Right kidney (tissue), 1 donor: ENCODE measurements at regions not wholly inside any gene's neighbourhood (a gene's known extent, or its start where the extent isn't known, plus 50 kb on each side); places are given as distances from the start of the nearest gene placed in this dataset.

Source experiments
- DNase-seq: peaks from one replicate; pipeline ENCODE4 v3.0.0-alpha.2; 2016

GRCh38 chr14:101334656-101335055 lies 226.6 kb upstream of the DIO3 start:
- DNase-seq: no peak

GRCh38 chr14:101335061-101335661 lies 226.1 kb upstream of the DIO3 start:
- no peak for DNase-seq

DNA sequence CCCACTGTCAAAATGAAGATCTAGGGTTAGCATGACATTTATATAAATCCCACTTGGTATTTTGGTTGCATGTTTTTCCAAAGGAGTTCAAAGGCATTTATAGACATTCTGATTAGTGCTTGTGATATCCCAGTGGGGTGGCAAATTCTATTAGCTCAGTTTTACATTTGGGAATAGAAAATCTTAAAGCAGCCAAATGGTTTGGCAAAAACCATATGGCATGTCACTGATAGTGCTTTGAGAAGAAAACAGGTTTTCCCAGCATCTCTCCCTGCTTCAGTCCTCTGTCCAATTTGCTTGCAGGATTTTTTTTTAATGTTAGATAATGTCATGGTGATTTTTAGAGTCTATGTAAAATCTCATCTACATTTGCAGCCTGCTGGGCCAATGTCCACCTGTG lies 225.1 kb upstream of the DIO3 start:
- no peak for DNase-seq

- no peak for DNase-seq
These were observed 224.2 kb upstream of the DIO3 start for GRCh38 chr14:101337053-101337452.

DNA sequence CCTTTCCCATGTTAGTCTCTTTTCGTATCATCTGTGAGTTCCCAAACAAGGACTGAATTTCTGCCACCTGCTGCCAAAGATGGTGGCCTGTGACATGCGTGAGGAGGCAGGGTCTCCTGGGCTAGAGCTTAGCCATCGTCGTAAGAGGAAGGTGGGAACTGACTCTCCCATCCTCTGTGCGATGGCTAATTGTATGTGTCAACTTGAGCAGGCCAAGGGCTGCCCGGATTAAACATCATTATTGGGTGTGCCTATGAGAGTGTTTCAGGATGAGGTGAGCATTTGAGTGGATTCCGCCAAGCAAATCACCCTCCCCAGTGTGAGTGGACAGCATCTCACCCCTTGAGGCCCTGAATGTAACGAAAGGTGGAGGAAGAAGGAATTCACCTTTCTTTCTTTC lies 220.7 kb upstream of the DIO3 start:
- DNase-seq: no peak

DNA sequence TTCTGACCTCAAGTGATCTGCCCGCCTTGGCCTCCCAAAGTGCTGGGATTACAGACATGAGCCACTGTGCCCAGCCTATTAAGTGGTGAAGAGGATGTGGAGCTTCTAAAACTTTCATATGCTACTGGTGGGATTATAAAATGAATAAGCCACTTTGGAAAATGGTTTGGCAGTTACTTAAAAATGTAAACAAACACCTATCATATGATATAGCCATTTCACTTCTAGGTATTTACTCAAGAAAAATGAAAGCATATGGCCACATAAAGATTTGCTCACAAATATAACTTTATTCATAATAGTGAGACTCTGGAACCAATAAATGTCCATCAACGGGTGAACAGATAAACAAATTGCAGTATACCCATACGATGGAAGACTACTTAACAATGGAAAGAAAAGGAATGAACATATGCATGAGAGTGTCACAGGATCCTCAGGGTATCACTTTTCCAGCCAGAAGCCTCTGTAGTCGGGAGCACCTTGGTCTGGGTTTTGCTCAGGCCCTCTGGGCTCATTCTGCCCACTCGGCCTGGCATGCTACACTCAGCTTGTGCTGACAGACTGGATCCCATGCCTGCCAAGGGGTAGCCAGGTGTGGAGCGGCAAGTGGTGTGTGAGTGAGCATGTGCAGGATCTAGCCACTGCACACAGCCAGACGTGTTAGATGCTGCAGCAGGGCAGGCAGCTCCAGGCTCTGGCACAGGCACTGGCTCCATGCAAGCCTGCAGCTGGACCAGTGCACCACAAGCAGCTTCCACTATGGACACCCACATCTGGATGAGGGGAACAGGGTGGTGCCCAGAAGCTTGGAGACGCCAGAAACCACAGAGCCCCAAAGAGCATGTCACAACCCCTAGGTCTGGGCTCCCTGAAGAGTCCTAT lies 213.2 kb upstream of the DIO3 start:
- no peak for DNase-seq

DNA sequence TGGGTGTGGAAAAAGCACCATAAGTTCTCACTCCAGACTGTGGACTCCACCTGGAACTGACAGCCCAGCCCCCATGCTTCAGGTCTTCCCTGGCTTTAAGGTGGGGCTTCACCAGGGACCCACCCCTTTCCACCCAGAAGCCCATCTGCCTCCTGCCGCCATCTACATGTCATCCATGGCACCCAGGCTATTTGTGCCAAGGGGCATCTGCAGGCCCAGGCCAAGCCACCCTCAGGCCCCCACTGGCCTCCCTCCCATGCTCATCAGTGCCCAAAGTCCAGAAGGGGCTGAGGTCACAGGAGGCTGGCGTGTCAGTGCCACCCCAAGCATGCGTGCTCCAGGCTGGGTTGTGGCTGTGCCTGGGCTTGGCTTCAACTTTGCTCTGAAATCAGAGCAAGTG lies 212.2 kb upstream of the DIO3 start:
- no peak for DNase-seq

GRCh38 chr14:101350021-101350420 lies 211.3 kb upstream of the DIO3 start:
- DNase-seq: no peak

DNA sequence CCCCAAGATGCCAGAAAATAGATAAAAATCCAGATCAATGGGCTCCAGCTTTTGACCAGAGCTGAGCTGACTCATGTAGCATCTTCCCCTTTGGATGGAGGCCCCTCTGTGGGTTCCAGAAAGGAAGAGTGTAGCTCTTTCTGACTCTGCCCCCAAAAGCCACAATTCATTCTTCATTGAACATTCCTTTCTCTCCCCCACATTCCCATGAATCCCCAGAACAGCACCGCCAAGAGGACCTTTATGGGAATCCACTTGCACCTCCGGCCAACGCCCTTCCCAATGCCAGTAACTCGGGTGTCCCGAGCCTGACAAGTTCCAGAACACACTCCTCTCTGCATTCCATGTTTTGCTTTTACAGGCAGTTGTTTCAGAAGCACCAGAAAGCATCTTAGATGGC lies 210.6 kb upstream of the DIO3 start:
- DNase-seq: no peak

DNA sequence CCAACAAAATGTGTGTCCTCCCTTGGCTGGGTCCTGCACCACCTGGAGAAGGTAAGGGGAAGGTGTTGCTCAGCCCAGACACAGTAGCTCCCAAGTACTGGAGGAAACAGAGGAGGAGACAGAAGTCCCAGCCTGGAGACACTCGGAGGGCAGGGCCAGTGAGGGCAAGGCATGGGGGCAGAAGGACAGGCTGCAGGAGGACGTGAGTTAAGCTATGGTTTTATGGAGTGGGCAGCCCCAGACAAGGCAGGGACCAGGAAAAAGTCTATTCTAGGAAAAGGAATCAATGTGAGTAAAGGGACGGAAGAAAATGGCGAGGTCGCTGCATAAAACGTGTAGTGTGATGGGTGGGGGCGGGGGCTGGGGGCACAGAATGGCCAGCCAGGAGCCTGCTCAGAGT lies 210.1 kb upstream of the DIO3 start:
- DNase-seq: no peak

DNA sequence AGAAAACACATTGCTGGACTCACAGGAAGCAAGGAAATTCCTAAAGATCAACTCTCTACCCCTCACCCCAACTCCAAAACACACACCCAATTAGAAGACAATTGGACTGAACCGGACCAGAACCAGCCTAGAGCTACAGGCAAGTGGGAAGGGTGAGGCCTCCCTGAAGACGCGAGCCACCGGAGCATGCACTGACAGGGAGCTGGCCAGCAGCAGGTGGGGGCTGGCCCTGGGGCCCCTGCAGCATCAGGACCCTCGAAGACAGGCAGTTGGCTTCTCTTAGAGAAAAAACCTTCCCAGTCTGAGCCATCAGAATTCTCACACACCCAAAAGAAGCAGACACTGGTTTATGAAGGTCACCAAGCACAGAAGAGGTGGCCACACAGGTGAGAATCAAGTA lies 209.5 kb upstream of the DIO3 start:
- no peak for DNase-seq

DNA sequence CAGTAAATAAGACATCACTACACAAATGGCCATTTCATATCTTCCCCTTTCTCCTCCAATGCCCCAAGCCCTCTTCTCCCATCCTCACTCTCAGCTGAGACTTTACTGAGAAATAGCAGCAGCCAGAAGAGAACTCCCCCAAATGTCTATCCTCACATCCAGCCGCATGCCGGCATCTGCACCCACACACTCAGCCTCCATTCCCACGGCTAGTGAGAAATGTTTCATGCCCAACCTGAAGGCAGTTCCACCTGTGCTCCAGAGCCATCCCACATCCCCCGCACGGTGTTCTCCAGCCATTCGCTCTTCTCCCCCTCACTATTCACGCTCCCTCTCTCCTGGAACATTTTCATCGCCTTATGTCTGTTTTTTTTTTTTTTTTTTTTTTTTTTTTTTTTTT lies 208.7 kb upstream of the DIO3 start:
- DNase-seq: no peak

DNA sequence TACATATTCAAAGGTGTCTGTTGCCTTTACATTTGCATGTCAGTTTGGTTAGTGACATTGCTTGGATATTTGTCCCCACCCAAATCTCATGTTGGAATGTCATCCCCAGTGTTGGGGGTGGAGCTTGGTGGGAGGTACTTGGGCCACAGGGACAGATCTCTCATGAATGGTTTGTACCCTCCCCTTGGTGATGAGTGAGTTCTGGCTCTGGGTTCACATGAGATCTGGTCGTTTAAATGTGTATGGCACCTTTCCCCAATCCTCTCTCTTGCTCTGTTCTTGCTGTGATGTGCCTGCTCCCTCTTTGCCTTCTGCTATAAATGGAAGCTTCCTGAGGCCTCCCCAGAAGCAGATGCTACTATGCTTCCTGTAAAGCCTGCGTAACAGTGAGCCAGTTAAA lies 207.9 kb upstream of the DIO3 start:
- DNase-seq: no peak

GRCh38 chr14:101354726-101355125 lies 206.6 kb upstream of the DIO3 start:
- DNase-seq: no peak

- DNase-seq: no peak
These were observed 206.0 kb upstream of the DIO3 start for GRCh38 chr14:101355284-101355683.

- DNase-seq: no peak
These were observed 204.3 kb upstream of the DIO3 start for GRCh38 chr14:101357038-101357437.

GRCh38 chr14:101357559-101358319 lies 203.6 kb upstream of the DIO3 start:
- DNase-seq: no peak

GRCh38 chr14:101358320-101359125 lies 202.8 kb upstream of the DIO3 start:
- no peak for DNase-seq

DNA sequence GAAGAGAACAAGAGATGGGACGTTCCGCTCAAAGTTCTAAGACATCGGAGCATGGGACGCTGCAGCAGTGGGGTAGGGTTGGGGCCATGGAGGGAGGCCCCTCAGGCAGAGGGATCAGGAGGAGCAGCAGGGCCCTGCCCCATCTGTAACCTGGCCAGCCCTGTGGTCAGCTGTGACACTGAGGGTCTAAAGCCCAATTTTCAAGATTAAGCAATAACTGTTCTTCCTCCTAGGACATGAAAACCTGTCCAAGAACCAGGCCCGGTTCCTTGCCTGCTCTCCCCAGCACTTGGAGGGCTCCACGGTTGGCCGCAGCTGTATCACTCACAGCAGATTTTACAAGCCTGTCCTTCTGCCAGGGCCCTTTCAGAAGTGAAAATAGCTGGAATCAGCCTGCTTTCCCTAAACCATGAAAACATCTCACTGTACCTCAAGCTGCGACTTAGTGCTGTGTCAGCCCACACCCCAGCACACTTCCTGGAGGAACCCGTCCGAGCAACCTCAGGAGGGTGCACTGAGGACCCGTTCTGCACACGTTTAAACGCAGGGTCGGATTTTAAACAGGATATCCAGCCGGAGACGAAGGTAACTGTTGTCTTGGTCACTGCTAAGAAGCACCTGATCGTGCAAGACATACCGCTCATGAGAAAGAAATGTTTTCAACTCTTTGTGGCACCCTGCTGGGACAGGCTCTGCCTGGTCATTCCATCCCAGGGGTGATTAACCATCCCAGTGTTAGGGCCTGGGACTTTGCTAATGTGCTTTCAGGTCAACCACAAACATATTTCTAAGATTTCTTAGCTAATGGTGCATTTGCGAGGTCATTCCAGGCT lies 201.9 kb upstream of the DIO3 start:
- DNase-seq: peak; percentile 37

- peak; percentile 58 for DNase-seq
These were observed 201.0 kb upstream of the DIO3 start for GRCh38 chr14:101360054-101360911.

GRCh38 chr14:101361044-101361443 lies 200.3 kb upstream of the DIO3 start:
- DNase-seq: no peak
